ENCODE measurements at regions not wholly inside any gene's neighbourhood (a gene's known extent, or its start where the extent isn't known, plus 50 kb on each side); places are given as distances from the start of the nearest gene placed in this dataset.

DNA sequence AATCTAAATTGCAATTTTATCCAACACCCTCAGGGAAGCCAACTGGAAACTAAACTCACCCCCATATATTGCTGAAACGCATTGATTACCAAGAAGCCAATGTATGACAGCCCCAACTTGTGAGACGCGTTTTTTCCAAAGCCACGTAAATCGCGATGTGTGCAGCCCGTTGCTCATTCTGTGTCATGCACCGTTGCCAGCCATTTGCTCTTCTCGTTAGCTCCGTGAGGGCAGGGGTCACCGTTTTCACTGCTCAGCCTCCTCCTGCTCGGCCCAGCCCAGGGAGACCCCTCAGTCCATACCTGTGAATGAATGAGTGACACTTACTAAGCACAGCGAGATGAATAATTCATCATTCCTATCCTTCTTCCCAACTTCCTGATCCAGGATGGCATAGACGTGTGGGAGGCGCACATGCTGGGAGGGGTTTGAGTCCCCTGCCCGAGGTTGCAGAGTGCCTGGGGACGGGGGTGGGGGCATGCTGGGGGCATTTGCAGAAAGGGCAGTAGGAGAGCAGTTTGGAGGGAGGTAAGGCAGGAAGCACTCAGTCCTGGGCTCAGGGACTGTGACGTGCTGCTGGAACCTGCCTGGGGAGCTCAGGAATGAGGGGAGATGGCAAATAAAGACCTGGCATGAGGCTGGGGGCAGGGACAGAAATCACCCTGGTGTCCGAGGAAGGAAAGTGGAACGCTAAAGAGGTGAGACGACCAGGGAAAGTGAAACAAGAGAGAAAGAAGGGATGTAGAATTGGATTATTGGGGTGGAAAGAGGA is 104.2 kb upstream of the SDK1 start:
- no peak for DNase-seq

DNA sequence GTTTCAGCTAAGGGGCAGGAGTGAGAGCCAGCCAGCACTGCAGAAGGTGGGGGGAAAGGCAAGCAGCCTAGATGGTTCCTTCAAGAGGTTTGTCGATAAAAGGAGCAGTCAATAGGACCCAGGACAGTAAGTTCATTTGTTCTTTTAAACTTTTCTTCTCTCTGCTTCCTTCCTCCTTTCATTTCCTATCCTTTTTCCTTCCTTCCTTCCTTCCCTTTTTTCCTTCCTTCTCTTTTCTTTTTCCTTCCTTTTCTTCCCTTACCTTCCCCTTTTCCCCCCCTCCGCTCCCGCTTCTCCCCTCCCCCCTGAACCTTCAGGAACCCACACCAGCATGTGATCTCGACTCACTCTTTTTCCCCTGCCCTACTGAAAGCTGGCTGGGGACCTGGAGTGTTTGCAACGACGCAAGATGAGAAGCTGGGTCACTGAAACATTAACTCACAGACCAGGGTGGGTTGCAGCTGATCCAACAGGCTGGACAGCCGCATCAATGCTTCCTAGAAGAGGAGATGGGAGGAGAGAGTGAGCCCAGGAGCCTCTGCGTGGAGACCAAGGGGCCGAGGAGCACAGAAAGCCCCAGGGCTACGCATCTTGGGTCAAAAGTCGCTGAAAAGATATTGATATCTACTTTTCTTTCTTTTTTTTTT is 103.4 kb upstream of the SDK1 start:
- DNase-seq, result no peak

- no peak for DNase-seq
These were observed 102.7 kb upstream of the SDK1 start for GRCh38 chr7:3198316-3198715.

GRCh38 chr7:3200504-3200903 is 100.5 kb upstream of the SDK1 start:
- no peak for DNase-seq

DNA sequence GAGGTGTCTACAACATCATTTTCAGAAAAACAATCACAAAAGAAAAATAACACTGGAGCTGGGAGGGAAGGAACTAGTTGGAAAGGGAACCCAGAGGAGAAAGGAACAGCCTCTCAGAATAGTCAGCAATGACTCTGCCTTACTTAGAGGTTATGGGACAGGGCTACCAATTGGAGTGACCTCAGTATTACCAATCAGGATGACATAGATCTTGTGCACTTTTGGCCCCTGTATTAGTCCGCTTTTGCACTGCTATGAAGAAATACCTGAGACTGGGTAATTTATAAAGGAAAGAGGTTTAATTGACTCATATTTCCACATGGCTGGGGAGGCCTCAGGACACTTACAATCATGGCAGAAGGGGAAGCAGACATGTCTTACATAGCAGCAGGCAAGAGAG is 99.7 kb upstream of the SDK1 start:
- no peak for DNase-seq

DNA sequence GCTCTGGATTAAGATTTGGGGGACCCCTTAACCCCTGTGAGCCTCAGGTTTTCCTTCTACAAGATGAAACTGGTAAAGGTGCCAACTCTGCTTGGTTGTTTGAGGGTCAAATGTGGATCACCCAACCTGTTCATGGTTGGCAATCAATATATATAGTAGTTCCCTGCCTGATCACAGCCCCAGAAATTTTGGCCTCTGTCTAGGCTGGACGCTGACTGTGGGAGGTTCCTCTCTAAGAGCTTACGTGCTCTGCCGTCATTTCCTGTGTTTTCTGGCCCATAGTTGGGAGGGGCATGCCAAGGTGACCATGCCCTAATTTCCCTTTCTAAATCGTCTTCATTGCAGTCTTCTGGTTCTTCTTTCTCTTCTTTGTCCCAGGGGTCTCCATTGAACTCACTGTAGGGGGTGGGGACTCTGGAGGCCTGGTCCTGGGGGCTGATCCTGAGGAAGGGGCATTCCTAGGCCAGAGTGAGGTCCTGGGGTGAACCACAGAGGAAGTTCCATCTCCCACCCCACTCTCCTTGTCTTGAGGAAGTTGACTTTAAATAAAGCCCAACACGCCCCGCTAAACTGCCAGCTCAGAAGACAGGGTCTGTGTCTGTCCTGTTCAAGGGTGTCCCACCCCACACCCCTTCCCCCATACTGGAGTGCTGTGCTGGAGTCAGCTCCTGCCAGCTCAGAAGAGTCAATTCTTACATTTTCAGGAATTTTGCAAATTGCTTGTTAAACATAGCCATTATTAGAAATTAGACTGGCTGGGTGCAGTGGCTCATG is 98.9 kb upstream of the SDK1 start:
- DNase-seq, result no peak

- no peak for DNase-seq
These were observed 96.5 kb upstream of the SDK1 start for GRCh38 chr7:3204526-3204925.

DNA sequence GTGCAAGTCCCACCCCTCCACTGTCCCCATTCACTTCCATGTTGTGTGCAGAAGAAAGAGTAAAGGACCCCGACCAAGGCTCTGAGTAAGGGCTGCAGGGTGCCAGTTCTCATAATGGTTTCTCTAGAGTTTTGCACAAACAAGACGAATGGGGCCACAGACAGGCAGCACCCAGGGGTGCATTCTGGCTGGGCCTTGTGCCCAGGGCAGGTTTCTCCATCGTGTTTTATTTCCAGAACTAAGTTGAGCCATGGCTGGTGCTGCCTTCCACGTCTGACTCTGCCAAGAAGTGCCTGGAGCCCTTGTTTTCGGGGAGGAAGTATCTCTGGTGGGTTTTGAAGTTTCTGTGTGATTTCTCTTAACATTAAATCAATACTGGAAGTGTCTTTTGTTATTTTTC is 95.0 kb upstream of the SDK1 start:
- no peak for DNase-seq

- no peak for DNase-seq
These were observed 94.3 kb upstream of the SDK1 start for GRCh38 chr7:3206771-3207191.

DNA sequence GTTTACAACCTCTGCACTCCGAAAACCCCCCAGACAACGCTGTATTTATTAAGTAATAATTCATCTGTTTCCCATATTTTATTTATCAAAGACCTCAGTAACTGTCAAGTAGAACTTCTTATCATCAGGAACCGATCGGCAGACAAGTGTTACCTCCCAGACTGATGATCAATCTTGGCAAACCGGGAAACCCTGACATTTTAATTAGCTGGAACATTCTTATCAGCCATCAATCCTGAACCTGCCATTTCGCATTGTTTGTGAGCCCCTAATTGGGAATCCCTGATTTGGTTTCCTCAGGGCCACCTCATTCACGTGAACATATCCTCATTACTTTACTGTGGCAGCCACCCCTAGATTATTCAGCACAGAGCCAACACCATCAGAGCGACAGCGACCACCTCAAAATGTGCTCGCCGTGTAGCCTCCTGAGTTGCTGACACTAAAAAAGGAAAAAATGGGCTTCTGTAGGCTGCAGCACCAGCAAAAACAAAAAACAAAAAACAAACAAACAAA is 93.6 kb upstream of the SDK1 start:
- DNase-seq, result no peak

DNA sequence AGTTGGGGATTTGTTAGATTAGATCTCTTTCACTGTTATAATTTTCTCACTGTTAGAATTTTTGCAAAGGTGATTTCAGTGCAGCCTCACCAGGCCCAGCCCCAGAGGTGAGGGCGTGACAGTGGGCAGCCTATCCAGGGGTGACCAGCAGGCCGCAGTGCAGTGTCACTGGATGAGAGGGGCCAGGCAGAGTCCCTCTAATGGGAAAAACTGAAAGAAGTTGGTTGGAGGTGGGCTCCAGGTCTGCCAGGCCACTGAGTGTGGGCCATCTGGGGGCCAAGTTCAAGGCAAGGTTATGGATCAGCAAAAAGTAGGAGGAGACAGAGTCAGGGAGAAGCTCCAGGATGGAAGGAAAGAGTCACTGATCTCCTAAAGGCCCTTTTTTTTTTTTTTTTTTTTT is 90.5 kb upstream of the SDK1 start:
- no peak for DNase-seq

GRCh38 chr7:3214090-3214413 is 87.0 kb upstream of the SDK1 start:
- no peak for DNase-seq

GRCh38 chr7:3215624-3216585 is 85.1 kb upstream of the SDK1 start:
- no peak for DNase-seq

DNA sequence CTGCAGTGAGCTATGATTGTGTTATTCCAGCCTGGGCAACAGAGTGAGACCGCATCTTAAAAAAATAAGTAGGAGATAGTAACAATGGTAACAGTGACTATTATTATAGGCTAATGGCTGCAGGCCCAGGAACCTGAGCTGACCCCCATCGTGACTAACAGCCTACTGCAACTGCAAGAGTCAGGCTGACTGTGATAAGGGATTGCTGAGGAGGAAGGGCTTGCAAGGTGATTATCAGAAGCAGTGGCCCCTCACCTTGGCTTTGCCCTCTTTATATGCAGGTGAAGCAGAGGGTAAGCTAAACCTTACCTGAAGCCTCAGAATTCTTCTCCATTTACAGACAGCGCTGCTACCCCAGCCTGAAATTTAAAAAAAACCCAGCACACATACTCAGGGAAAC is 83.9 kb upstream of the SDK1 start:
- no peak for DNase-seq

DNA sequence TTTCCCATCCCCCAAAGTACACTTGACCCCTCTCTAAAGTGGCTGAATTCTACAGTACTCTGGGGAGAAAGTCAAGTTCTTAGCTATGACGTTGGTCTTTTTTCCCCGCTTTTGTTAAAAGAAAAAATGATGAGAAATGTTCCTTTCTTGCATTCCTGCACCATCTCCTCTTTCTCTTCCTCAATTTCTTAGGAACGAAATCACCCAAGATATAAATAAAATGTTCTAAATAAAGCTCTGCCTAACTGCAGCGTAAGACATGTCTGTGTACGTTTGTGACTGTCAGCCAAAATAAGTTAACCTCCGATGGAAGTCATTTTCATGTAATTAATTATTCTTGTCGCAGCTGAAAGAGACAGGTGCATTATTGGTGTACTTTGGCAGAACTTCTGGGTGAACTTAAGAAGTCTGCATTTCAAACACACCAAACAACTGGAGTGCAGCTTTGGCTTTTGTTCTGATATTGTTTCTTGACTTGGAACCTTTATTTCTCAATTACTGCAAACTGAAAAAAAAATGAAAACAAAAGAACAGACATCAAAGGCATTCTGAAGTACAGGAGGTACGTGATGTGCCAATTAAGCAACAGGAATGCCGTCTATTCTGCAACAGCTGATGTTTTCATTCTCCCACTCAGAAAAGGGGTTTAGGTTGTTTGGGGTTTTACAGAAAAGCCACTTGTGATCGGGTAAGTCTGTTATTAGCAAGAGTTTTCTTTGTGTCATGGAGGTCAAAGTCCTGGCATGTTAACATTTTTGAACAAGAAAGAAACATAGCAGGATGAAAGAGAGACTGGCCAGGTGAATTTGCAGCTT is 82.4 kb upstream of the SDK1 start:
- DNase-seq, result no peak

DNA sequence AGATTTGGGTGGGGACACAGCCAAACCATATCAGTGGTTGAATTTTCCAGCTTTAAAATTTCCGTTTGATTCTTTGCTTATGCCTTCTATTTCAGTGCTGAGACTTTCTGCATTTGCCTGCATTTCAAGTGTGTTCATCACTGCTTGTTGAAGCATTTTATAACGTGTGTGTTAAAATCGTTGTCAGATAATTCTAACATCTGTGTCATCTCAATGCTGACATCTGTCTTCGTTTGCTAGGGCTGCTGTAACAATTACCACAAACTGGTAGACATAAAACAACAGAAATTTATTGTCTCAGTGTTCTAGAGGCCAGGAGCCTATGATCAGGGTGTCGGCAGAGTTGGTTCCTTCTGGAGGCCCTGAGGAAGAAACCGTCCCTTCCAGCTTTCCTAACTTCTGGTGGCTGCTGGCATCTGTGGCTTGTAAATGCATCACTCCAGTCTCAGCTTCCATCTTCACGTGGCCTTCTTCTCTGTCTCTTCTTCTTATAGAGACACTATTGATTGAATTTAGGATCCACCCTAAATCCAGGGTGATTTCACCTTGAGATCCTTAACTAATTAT is 71.1 kb upstream of the SDK1 start:
- no peak for DNase-seq

GRCh38 chr7:3230908-3231307 is 70.1 kb upstream of the SDK1 start:
- DNase-seq, result no peak

- no peak for DNase-seq
These were observed 68.8 kb upstream of the SDK1 start for GRCh38 chr7:3232228-3232627.

DNA sequence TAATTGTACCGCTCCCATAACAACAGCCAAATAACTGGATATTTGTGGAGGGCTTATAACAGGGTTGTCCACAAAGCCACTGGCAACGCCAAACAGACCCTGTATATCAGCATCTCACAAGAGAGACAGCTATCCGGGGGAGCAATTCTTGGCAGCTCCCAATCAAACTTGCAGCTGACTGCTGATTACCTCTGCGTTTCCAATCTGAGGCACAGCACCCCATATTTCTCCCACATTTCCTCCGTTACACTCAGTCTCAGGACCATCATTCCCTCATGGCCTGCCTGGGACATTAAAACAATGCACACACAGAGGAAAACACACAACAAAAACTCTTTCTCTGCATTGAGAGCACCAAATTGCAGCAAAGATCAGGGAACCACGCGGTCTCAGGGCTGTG is 67.8 kb upstream of the SDK1 start:
- DNase-seq, result no peak

GRCh38 chr7:3234051-3234450 is 67.0 kb upstream of the SDK1 start:
- DNase-seq, result no peak

DNA sequence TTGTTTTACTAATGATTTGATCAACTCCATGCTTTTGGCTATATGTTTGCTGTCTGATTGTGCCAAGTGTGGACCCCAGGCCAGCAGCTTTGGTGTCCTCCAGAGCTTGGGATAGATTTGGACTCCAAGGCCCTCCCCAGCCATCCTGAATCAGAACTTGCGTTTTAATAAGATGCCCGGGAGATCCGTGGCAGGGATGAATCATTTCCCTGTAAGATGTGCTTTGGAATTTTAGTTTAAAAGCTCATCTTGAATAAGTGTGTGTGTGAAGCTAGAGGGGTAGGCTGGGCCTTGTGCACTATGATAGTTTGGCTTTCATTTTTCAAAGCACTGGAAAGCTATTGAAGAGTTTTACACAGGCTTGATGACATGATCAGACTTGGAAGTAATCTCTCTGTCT is 66.2 kb upstream of the SDK1 start:
- no peak for DNase-seq

GRCh38 chr7:3235322-3235721 is 65.7 kb upstream of the SDK1 start:
- DNase-seq, result no peak
